Endothelial cell of umbilical vein (primary cell): ENCODE measurements at regions not wholly inside any gene's neighbourhood (a gene's known extent, or its start where the extent isn't known, plus 50 kb on each side); places are given as distances from the start of the nearest gene placed in this dataset.

ENCODE experiments used
- BruUV-seq: library from RNA; stranded (reverse); fragments of 400-500 nt; replicated peaks from 2 replicates; lab custom pipeline; 2021; lab: Mats Ljungman, UMichigan
- CTCF ChIA-PET: fragments of 300-600, 350-600 bp; sonication (Branson Sonifier 250); formaldehyde crosslinking; loops from one replicate; lab custom pipeline; 2021; ENCODE audit warnings: antibody characterized with exemption, inconsistent platforms; lab: Charles Lee
- POLR2A ChIA-PET: fragments of 300-600, 350-600 bp; sonication (Branson Sonifier 250); formaldehyde crosslinking; loops from one replicate; lab custom pipeline; 2021; ENCODE audit warnings: antibody characterized with exemption, inconsistent platforms; lab: Charles Lee
- DNase-seq: peaks from one replicate; pipeline ENCODE4 v3.0.0-alpha.2; 2011; ENCODE audit warnings: low read depth, low spot score
- FAIRE-seq: peaks from 2 replicates; lab custom pipeline; 2011; peaks lifted over from hg19 to GRCh38; lab: Jason Lieb, UNC
- H2AFZ ChIP-seq: 2 replicates; pipeline ENCODE4 v1.6.0; 2012; ENCODE audit warnings: low read depth, low read length, control low read depth, inconsistent platforms
- H3K27ac ChIP-seq: 2 replicates; pipeline ENCODE4 v1.5.1; 2011; ENCODE audit warnings: low read depth, mild to moderate bottlenecking, control low read depth, low read length, moderate library complexity; ENCODE audit not compliant: insufficient read depth
- H3K27me3 ChIP-seq, 2 experiments: 2 replicates each; pipeline versions ENCODE4 v1.6.0 to v1.6.1; 2011; ENCODE audit warnings: low read length in 2 of 2, mixed read lengths in 1 of 2; ENCODE audit not compliant: control insufficient read depth in 2 of 2, insufficient read depth in 2 of 2
- H3K36me3 ChIP-seq, 2 experiments: 2 replicates in 1 of 2; 3 replicates in 1 of 2; pipeline ENCODE4 v1.5.1; 2011; ENCODE audit warnings: low read length in 2 of 2, mild to moderate bottlenecking in 1 of 2, moderate library complexity in 1 of 2; ENCODE audit not compliant: control insufficient read depth in 2 of 2, insufficient read depth in 2 of 2; ENCODE audit errors: extremely low read depth in 1 of 2
- H3K4me1 ChIP-seq: 3 replicates; pipeline ENCODE4 v1.5.1; 2011; ENCODE audit warnings: mild to moderate bottlenecking, low read length; ENCODE audit not compliant: control insufficient read depth, insufficient read depth; ENCODE audit errors: extremely low read depth
- H3K4me2 ChIP-seq: 2 replicates; pipeline ENCODE4 v1.6.1; 2011; ENCODE audit warnings: low read length, control low read depth, mixed read lengths; ENCODE audit not compliant: insufficient read depth
- H3K4me3 ChIP-seq, 3 experiments: fragments of 200-600 bp in 1 of 3; sonication (generic), shearing (Covaris generic) in 1 of 3; replicated peaks in 1 of 3; 2 replicates each; pipeline ENCODE4 v1.5.1; 2011 to 2016; ENCODE audit warnings: control low read depth in 3 of 3, low read length in 3 of 3, mild to moderate bottlenecking in 2 of 3, inconsistent platforms in 1 of 3, low read depth in 1 of 3, moderate library complexity in 1 of 3; ENCODE audit not compliant: insufficient read depth in 1 of 3
- H3K79me2 ChIP-seq: 2 replicates; pipeline ENCODE4 v1.6.0; 2012; ENCODE audit warnings: low read length, inconsistent platforms; ENCODE audit not compliant: control insufficient read depth, insufficient read depth
- H3K9ac ChIP-seq: replicated peaks from 2 replicates; pipeline ENCODE3; 2011; ENCODE audit warnings: low read length, control low read depth; ENCODE audit not compliant: insufficient read depth; ENCODE audit errors: extremely low read depth
- H3K9me1 ChIP-seq: replicated peaks from 3 replicates; pipeline ENCODE4 v1.6.0; 2011; ENCODE audit warnings: mild to moderate bottlenecking, low read length; ENCODE audit not compliant: control insufficient read depth, insufficient read depth; ENCODE audit errors: extremely low read depth
- H3K9me3 ChIP-seq: replicated peaks from 2 replicates; pipeline ENCODE4 v1.5.1; 2012; ENCODE audit warnings: low read length, inconsistent platforms; ENCODE audit not compliant: control insufficient read depth, insufficient read depth
- H4K20me1 ChIP-seq: replicated peaks from 2 replicates; pipeline ENCODE3; 2011; ENCODE audit warnings: mild to moderate bottlenecking, low read length; ENCODE audit not compliant: control insufficient read depth, insufficient read depth; ENCODE audit errors: extremely low read depth
- EZH2 ChIP-seq: IDR thresholded peaks from 2 replicates; pipeline ENCODE4 v1.6.1; 2012; ENCODE audit warnings: borderline replicate concordance, low read depth, mild to moderate bottlenecking, moderate library complexity, low read length, inconsistent platforms; ENCODE audit not compliant: severe bottlenecking
- FOS ChIP-seq: IDR thresholded peaks from 2 replicates; pipeline ENCODE4 v1.6.1; 2011; ENCODE audit warnings: mild to moderate bottlenecking, low read length, moderate library complexity, borderline replicate concordance; ENCODE audit not compliant: insufficient read depth
- GATA2 ChIP-seq: IDR thresholded peaks from 2 replicates; pipeline ENCODE4 v1.7.0; 2011; ENCODE audit warnings: low read depth, mild to moderate bottlenecking, moderate library complexity, mixed read lengths, low read length; ENCODE audit not compliant: insufficient read length, insufficient read depth
- JUN ChIP-seq: IDR thresholded peaks from 2 replicates; pipeline ENCODE4 v1.6.1; 2011; ENCODE audit warnings: borderline replicate concordance, low read depth; ENCODE audit not compliant: insufficient read length, insufficient read depth
- MAX ChIP-seq: IDR thresholded peaks from 2 replicates; pipeline ENCODE4 v1.6.1; 2011; ENCODE audit not compliant: insufficient read depth, insufficient read length
- MYC ChIP-seq: IDR thresholded peaks from one replicate; pipeline ENCODE4 v1.6.1; 2011; ENCODE audit warnings: mild to moderate bottlenecking, low read depth, low read length
- POLR2A ChIP-seq: IDR thresholded peaks from 2 replicates; pipeline ENCODE4 v1.6.1; 2012; ENCODE audit warnings: low read depth, mild to moderate bottlenecking, control low read depth, low read length
- POLR2AphosphoS5 ChIP-seq: IDR thresholded peaks from 2 replicates; pipeline ENCODE4 v1.6.1; 2012; ENCODE audit warnings: low read depth, mild to moderate bottlenecking, control low read depth, low read length, moderate library complexity; ENCODE audit not compliant: insufficient read depth
- dilution Hi-C: fragments of 300-500 bp; cut with MboI; formaldehyde crosslinking; loops from one replicate; pipeline ENCODE4 v1.15.0; 2019; ENCODE audit warnings: low sequenced_read_pairs; ENCODE audit not compliant: extremely low pct_ligation_motif_present
- intact Hi-C: fragments of 100-400 bp; cut with micrococcal nuclease; formaldehyde crosslinking; loops from one replicate; pipeline ENCODE4 v1.10.0; 2022
- TF ChIP-seq, protein P1 (sequence below), 2 donors: IDR thresholded peaks; 1 replicate in 1 of 2; 2 replicates in 1 of 2; pipeline ENCODE4 v1.5.1; 2011; ENCODE audit warnings: low read length in 2 of 2, mild to moderate bottlenecking in 2 of 2, moderate library complexity in 2 of 2, control low read depth in 1 of 2, inconsistent platforms in 1 of 2, low read depth in 1 of 2; ENCODE audit not compliant: insufficient read depth in 1 of 2; ENCODE audit errors: extremely low read depth in 1 of 2

DNA sequence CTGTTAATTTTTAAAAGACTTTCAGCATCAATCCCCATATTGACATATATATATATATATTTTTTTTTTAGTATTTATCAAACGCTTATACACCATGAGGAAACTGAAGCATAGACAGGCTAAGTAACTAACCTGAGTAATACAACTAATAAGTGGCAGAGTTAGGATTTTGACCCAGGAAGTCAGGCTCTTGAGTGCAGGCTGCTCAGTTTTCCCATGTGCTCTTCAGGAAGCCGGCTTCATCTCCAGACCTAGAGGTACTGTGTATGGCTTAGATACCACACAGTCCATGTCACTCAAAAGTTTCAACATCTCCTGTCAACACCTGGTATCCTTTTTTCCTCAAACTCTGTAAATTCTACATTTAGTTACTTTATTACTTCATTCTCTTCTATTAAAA is 841.7 kb upstream of the ACVR2A start:
- no peaks in the 10 kb centered on the region for H3K79me2 ChIP-seq
- H3K4me3 ChIP-seq = no peak overlapping the region
- no peak overlapping the region for H3K27ac ChIP-seq
- H2AFZ ChIP-seq = no peak overlapping the region
- TF ChIP-seq FOS (no peak), JUN (no peak), GATA2 (no peak), POLR2AphosphoS5 (no peak), MAX (no peak), POLR2A (no peak), EZH2 (no peak), MYC (no peak)
- TF ChIP-seq, protein P1, sequence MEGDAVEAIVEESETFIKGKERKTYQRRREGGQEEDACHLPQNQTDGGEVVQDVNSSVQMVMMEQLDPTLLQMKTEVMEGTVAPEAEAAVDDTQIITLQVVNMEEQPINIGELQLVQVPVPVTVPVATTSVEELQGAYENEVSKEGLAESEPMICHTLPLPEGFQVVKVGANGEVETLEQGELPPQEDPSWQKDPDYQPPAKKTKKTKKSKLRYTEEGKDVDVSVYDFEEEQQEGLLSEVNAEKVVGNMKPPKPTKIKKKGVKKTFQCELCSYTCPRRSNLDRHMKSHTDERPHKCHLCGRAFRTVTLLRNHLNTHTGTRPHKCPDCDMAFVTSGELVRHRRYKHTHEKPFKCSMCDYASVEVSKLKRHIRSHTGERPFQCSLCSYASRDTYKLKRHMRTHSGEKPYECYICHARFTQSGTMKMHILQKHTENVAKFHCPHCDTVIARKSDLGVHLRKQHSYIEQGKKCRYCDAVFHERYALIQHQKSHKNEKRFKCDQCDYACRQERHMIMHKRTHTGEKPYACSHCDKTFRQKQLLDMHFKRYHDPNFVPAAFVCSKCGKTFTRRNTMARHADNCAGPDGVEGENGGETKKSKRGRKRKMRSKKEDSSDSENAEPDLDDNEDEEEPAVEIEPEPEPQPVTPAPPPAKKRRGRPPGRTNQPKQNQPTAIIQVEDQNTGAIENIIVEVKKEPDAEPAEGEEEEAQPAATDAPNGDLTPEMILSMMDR (IDR thresholded peaks at IDR 0.05; ENCODE audit: extremely low read depth in 1 of 2, insufficient read depth in 1 of 2, low read depth in 1 of 2, low read length in 2 of 2) = no peak
- ChIA-PET CTCF (no interaction called here), POLR2A (no interaction called here)
- no peaks in the 10 kb centered on the region for H3K9me1 ChIP-seq
- no peaks in the 10 kb centered on the region for H4K20me1 ChIP-seq
- no peak overlapping the region for H3K4me2 ChIP-seq
- no TSS peak for BruUV-seq
- dilution Hi-C loops (no loop called here), intact Hi-C loops (no loop called here)
- H3K27me3 ChIP-seq = no peaks in the 10 kb centered on the region
- FAIRE-seq (no peak), DNase-seq (no peak)
- H3K9ac ChIP-seq = no peak overlapping the region
- no peaks in the 10 kb centered on the region for H3K36me3 ChIP-seq
- H3K9me3 ChIP-seq = no peaks in the 10 kb centered on the region
- no peaks in the 10 kb centered on the region for H3K4me1 ChIP-seq
